ENCODE measurements at regions not wholly inside any gene's neighbourhood (a gene's known extent, or its start where the extent isn't known, plus 50 kb on each side); places are given as distances from the start of the nearest gene placed in this dataset.

DNA sequence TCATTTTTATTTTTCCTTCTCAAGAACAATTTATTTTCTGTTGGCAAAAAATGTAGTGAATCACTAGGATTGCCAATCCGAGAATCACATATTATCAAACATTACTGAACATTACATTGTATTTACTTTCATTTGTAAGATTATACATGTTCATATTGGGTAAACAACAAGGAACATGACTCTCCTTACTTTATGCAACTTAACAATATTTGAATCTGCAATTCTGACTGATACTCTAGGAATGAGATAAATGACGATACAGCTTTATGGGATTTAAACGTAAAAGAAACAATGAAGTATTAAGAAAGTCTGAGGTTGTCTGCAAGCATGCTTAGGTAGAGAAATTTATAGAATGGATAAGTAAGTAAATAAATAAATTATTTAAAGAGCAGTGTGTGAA, 2302.9 kb downstream of the MAT2B start:
- no peak overlapping the region for H3K4me2 ChIP-seq (ENCODE audit: low read length)
- H4K20me1 ChIP-seq (ENCODE audit: insufficient read depth, low read length): no peaks in the 10 kb centered on the region
- no peaks in the 10 kb centered on the region for H3K9me3 ChIP-seq (ENCODE audit: low read length)
- no peak overlapping the region for H3K4me3 ChIP-seq (ENCODE audit: low read depth, low read length, poor library complexity, severe bottlenecking)
- H3F3A ChIP-seq (ENCODE audit: insufficient read depth, low read length): no peaks in the 10 kb centered on the region
- no peaks in the 10 kb centered on the region for H3K4me1 ChIP-seq (ENCODE audit: insufficient read depth, low read length, severe bottlenecking)
- no peaks in the 10 kb centered on the region for H3K36me3 ChIP-seq (ENCODE audit: insufficient read depth, low read length)
- no peak overlapping the region for H3K27ac ChIP-seq (ENCODE audit: low read depth, low read length, poor library complexity, severe bottlenecking)
- no peaks in the 10 kb centered on the region for H3K79me2 ChIP-seq (ENCODE audit: insufficient read depth, low read length)
- H2AFZ ChIP-seq (ENCODE audit: low read length): no peak overlapping the region
- H3K27me3 ChIP-seq (ENCODE audit: insufficient read depth, low read length): no peaks in the 10 kb centered on the region
- no peaks in the 10 kb centered on the region for H3K9me2 ChIP-seq (ENCODE audit: low read depth, low read length)
- H3K9ac ChIP-seq (ENCODE audit: low read length): no peak overlapping the region
- no peak for TF ChIP-seq EZH2 (IDR thresholded peaks at IDR 0.05; ENCODE audit: borderline replicate concordance, low read length)
- TF ChIP-seq, protein P1, sequence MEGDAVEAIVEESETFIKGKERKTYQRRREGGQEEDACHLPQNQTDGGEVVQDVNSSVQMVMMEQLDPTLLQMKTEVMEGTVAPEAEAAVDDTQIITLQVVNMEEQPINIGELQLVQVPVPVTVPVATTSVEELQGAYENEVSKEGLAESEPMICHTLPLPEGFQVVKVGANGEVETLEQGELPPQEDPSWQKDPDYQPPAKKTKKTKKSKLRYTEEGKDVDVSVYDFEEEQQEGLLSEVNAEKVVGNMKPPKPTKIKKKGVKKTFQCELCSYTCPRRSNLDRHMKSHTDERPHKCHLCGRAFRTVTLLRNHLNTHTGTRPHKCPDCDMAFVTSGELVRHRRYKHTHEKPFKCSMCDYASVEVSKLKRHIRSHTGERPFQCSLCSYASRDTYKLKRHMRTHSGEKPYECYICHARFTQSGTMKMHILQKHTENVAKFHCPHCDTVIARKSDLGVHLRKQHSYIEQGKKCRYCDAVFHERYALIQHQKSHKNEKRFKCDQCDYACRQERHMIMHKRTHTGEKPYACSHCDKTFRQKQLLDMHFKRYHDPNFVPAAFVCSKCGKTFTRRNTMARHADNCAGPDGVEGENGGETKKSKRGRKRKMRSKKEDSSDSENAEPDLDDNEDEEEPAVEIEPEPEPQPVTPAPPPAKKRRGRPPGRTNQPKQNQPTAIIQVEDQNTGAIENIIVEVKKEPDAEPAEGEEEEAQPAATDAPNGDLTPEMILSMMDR (IDR thresholded peaks at IDR 0.05; ENCODE audit: low read length): no peak

GRCh38 chr5:165809914-165810313, 2304.5 kb downstream of the MAT2B start:
- no peaks in the 10 kb centered on the region for H3K36me3 ChIP-seq (ENCODE audit: insufficient read depth, low read length)
- H3K4me1 ChIP-seq (ENCODE audit: insufficient read depth, low read length, severe bottlenecking): no peaks in the 10 kb centered on the region
- no peak overlapping the region for H3K4me2 ChIP-seq (ENCODE audit: low read length)
- no peak overlapping the region for H3K9ac ChIP-seq (ENCODE audit: low read length)
- H3K27ac ChIP-seq (ENCODE audit: low read depth, low read length, poor library complexity, severe bottlenecking): no peak overlapping the region
- H3K27me3 ChIP-seq (ENCODE audit: insufficient read depth, low read length): no peaks in the 10 kb centered on the region
- no peaks in the 10 kb centered on the region for H4K20me1 ChIP-seq (ENCODE audit: insufficient read depth, low read length)
- no peaks in the 10 kb centered on the region for H3K9me2 ChIP-seq (ENCODE audit: low read depth, low read length)
- H3K4me3 ChIP-seq (ENCODE audit: low read depth, low read length, poor library complexity, severe bottlenecking): no peak overlapping the region
- no peaks in the 10 kb centered on the region for H3K9me3 ChIP-seq (ENCODE audit: low read length)
- H2AFZ ChIP-seq (ENCODE audit: low read length): no peak overlapping the region
- no peaks in the 10 kb centered on the region for H3F3A ChIP-seq (ENCODE audit: insufficient read depth, low read length)
- no peak for TF ChIP-seq EZH2 (IDR thresholded peaks at IDR 0.05; ENCODE audit: borderline replicate concordance, low read length)
- TF ChIP-seq, protein P1 (IDR thresholded peaks at IDR 0.05; ENCODE audit: low read length): no peak
- no peaks in the 10 kb centered on the region for H3K79me2 ChIP-seq (ENCODE audit: insufficient read depth, low read length)

GRCh38 chr5:165829504-165829903, 2324.1 kb downstream of the MAT2B start:
- H3K9me3 ChIP-seq (ENCODE audit: low read length): no peaks in the 10 kb centered on the region
- H3K9me2 ChIP-seq (ENCODE audit: low read depth, low read length): no peaks in the 10 kb centered on the region
- H3K4me2 ChIP-seq (ENCODE audit: low read length): no peak overlapping the region
- TF ChIP-seq, protein P1 (IDR thresholded peaks at IDR 0.05; ENCODE audit: low read length): no peak
- no peak for TF ChIP-seq EZH2 (IDR thresholded peaks at IDR 0.05; ENCODE audit: borderline replicate concordance, low read length)
- no peak overlapping the region for H2AFZ ChIP-seq (ENCODE audit: low read length)
- no peak overlapping the region for H3K9ac ChIP-seq (ENCODE audit: low read length)
- no peaks in the 10 kb centered on the region for H3F3A ChIP-seq (ENCODE audit: insufficient read depth, low read length)
- H3K79me2 ChIP-seq (ENCODE audit: insufficient read depth, low read length): no peaks in the 10 kb centered on the region
- no peaks in the 10 kb centered on the region for H3K27me3 ChIP-seq (ENCODE audit: insufficient read depth, low read length)
- H4K20me1 ChIP-seq (ENCODE audit: insufficient read depth, low read length): no peaks in the 10 kb centered on the region
- no peak overlapping the region for H3K4me3 ChIP-seq (ENCODE audit: low read depth, low read length, poor library complexity, severe bottlenecking)
- no peaks in the 10 kb centered on the region for H3K36me3 ChIP-seq (ENCODE audit: insufficient read depth, low read length)
- no peak overlapping the region for H3K27ac ChIP-seq (ENCODE audit: low read depth, low read length, poor library complexity, severe bottlenecking)
- H3K4me1 ChIP-seq (ENCODE audit: insufficient read depth, low read length, severe bottlenecking): no peaks in the 10 kb centered on the region
